ENCODE measurements at regions not wholly inside any gene's neighbourhood (a gene's known extent, or its start where the extent isn't known, plus 50 kb on each side); places are given as distances from the start of the nearest gene placed in this dataset.
A peak's percentile ranks its signal among the peaks of the same experiment; 100 is the strongest.

DNA sequence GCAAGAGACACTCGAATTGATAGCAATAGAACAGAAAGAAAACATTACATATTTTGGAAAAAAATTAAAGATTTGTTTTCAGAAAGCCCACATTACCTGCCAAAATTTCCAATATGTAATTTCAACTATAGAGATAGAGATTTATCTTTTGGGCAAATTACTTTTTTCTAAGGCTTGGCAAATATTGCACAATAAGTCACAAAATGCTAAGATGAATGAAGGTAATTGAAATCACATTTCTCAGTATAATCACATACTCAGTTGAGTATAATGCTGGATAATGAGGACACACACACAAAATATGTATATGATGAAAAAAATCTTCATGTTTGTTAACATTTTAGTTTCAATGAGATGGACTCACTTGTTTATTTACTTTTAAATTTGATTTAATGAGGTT is 189.2 kb upstream of the STXBP6 start:
- DNase-seq (ENCODE audit: low spot score) (no peak), ATAC-seq (no peak)
- intact Hi-C loops (cut with DNase I): no loop called here

DNA sequence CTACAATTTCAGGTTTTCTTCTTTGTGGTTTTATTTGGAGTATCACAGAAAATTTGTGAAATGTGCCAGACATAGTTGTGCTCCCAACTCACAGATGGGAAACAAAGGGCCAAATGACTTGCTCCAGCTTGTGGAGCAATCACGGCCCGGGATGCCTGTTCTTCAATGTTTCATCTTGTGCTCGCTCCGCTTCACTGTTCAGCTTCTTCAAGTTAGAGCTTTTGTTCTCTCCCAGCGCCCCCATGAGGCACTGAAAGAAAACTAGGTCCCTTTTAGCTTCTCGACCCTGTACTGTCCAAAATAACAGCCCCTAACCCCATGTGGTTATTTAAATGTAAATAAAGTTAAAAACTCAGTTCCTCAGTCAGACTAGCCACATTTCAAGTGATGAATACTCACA is 187.9 kb upstream of the STXBP6 start:
- ATAC-seq: no peak
- intact Hi-C loops (cut with DNase I): no loop called here
- no peak for DNase-seq (ENCODE audit: low spot score)

DNA sequence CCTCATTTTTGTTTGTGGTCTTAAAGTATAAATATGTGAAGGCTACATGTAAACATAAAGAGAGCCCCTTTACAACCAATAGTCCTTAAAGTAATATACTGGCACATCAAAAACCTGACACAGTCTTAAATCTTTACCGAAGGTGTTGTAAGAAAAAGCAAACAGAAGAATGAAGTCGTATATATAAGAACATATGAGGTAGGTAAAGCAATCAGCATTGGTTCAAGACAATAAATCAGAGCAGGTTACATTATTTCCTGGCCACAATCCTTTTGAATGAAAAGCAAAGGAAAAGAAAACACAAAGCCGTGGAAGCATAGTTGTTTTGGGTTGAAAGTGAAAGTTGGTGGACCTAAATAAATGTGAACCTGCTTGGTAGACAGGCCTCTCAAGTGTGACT is 183.7 kb upstream of the STXBP6 start:
- ATAC-seq (no peak), DNase-seq (ENCODE audit: low spot score) (no peak)
- intact Hi-C loops (cut with DNase I): no loop called here

DNA sequence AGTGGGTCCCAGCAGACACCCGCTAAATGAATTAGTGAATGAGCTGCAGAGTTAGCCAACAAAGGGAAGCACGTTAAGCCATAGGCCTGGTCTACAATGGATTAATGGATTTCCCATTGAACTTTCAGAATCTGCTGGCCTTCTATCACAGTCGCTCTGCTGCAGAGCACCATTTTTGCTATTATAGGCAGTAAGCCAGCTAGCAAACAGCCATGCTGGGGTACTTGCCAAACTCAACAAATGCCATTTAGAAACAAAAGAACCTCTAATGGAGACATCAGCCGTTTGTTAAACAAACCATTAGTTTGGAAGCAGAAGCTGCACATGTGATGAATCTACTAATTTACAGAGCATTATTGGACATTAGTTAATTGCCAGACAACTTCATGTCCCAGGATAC is 181.1 kb upstream of the STXBP6 start:
- no peak for ATAC-seq
- DNase-seq (ENCODE audit: low spot score): no peak
- intact Hi-C loops (cut with DNase I): no loop called here

DNA sequence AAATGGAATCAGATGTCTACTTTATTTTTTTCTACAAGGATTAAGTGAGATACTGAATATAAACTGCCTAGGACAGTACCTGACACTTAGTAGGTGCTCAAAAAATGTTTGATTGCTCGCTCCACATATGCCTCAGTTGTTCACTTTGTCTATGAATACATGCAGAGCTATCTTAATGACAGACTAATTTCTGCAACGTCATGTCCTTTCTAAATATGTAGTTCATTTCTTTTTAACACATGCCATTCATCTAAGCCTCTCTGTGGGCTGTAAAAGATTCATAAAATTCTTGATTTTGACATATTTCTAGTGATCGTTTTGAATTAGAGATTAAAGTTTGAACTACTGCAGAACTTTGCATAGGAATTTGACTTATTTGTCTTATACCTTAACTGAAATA is 176.3 kb upstream of the STXBP6 start:
- ATAC-seq: no peak
- intact Hi-C loops (cut with DNase I): no loop called here
- no peak for DNase-seq (ENCODE audit: low spot score)

DNA sequence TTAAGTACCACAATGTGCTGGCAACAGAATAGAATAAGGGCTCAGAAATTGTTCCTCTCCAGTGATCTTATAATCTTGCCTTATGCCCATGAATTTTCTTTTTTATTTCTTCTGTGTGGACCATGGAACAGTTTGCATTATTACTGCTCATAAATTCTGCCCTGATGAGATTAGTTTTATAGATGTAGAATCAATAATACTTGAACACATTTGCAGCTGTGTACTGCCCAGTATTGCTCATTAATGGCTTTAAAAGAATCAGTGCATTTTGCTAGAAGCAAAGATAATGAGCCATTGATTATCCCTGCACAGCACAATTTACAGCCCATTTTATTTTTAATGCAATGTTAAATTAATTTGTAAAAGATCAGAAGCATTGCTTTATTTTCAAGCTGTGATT is 172.3 kb upstream of the STXBP6 start:
- ATAC-seq: no peak
- intact Hi-C loops (cut with DNase I): no loop called here
- no peak for DNase-seq (ENCODE audit: low spot score)

DNA sequence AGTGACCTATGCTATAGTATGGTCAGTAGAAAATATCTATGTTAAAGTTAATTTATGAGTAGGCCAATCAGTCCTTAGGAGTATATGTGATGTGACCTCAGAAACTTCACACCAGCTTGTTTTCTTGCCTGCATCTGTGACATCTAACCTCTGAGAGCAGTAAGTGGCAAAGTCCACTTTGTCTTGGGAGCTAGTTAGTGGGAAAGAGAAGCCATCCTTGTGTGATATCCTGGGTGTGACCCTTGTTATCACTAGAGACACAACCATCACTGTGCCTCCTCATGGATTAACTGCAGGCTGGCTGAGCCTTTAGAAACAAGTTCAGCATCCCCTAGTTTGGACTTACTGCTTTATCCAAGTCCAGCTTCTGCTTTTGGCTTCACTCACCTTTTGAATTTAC is 170.6 kb upstream of the STXBP6 start:
- intact Hi-C loops (cut with DNase I): no loop called here
- no peak for DNase-seq (ENCODE audit: low spot score)
- ATAC-seq: no peak

DNA sequence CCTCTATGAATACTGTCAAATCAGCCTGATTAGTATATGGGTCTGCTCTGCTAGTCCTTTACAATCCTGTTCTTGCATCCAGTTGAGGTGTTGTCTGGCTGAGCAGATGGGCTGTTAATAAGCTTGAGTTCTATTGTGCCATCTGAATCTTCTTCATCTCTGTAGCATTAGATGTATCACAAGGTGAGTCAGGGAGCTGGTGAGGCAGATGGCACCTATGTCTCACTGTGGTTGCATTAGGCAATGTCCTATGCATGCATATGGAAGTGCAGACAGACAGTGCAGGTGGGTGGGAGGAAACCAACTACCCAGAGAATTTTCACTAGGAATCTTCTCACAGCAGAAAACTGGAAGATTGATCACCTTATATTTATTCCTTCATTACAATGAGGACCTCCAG is 165.7 kb upstream of the STXBP6 start:
- no peak for ATAC-seq
- no peak for DNase-seq (ENCODE audit: low spot score)
- intact Hi-C loops (cut with DNase I): no loop called here

DNA sequence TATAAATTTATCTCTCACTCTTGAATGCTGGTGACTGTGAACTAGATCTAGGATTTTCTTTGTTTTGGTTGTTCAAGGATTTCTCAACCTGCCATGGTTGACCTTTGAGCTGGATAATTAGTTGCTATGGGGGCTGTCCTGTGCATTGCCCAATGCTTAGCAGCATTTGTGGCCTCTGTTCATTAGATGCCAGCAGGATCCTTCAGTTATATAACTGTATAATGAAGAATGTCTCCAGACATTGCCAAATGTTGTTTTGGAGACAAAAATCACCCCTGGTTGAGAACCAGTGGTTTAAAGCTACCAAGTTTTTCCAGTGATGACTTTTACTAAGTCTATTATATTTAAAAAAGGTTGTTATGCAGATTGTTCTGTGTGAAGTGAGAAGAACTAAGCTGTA is 147.9 kb upstream of the STXBP6 start:
- ATAC-seq: no peak
- intact Hi-C loops (cut with DNase I): no loop called here
- no peak for DNase-seq (ENCODE audit: low spot score)

DNA sequence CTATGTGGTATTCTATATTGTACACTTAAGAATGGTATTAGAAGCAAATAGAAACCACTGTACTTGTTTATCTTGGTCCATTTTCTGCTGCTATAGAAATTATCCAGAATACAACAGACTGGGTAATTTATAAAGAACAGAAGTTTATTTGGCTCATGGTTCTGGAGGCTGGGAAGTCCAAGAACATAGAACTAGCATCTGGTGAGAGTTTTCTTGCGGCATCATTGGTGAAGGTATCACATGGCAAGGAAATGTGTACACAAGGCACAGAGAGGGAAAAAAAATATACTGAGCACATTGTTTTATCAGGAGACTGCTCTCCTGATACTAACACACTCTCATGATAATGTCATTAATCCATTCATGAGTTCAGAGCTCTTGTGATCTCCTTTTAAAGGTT is 130.3 kb upstream of the STXBP6 start:
- ATAC-seq (no peak), DNase-seq (ENCODE audit: low spot score) (no peak)
- intact Hi-C loops (cut with DNase I): no loop called here

DNA sequence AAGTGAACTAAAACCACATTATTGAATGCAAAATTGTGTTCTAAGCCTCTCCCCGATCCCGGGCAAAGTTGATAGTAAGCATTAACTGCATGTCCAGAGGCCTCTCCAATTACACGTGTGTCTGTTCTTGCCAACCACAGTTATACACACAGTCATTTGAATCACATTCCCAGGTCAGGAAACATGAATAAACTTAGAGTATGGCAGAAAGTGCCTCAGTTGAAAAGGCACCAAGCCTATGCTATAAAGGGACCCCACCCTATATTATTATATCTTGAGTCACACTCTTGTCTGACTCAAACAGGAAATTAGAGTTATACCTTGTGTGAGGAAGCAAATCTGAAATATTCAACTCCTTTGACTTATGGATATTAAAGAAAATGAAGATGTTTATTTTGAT is 128.3 kb upstream of the STXBP6 start:
- intact Hi-C loops (cut with DNase I): no loop called here
- ATAC-seq: no peak
- DNase-seq (ENCODE audit: low spot score): no peak

DNA sequence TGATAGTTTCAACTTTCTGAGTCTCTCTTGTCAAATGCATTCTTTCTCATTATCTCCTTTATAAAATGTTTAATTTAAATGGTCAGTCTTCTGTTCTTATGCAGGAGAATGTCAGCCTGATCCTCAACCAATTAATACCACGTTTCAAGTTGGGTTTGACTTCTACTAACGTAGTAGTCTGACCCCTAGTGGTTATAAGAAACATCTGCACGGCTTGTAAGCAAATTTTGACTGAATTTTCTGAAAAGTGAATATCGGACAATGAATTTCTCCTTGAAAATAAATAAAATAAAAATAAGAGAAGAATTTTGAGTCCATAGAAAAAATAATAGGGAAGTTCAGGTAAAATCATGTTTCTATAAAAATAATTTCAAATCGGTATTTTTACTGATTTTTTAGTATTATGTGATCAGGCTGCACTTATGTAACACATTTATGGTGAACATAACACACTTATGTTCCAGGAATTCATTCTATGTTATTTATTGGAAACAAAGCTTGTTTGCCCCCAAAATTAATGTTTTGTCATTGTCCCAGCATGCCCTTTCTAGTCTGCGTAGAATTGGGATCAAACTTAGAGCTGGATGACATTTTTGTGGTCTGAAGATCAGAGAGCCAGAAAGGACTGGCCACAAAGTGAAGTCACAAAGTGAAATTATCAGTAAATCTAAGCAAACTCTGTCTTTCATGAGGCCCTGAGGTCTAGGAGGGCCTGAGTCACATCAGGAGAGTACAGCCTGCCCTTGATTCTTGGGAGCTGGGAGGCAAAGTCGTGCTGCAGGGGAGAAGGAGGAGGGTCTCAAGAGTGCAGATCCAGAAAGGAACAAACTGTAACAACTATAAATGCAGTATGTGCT is 101.2 kb upstream of the STXBP6 start:
- intact Hi-C loops (cut with DNase I): no loop called here
- no peak for DNase-seq (ENCODE audit: low spot score)
- no peak for ATAC-seq

DNA sequence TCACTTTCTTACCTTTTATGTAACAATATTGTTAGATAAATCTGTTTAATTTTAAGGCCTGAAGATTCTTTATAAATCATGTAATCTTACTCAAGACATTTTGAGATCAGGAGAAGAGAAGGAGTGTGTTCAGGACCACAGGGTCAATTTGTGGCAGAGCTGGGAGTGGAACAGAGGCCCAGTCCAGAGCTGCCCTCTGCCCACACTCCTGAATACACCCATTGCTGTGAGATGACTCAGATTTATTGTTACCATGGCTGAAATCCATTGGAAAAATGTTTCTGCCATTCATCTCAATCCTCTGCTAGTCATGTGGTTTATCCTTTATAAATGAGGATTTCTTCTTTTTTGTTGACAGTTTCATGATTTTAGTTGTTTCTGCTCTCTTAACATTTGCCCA is 100.5 kb upstream of the STXBP6 start:
- no peak for ATAC-seq
- intact Hi-C loops (cut with DNase I): no loop called here
- DNase-seq (ENCODE audit: low spot score): no peak

DNA sequence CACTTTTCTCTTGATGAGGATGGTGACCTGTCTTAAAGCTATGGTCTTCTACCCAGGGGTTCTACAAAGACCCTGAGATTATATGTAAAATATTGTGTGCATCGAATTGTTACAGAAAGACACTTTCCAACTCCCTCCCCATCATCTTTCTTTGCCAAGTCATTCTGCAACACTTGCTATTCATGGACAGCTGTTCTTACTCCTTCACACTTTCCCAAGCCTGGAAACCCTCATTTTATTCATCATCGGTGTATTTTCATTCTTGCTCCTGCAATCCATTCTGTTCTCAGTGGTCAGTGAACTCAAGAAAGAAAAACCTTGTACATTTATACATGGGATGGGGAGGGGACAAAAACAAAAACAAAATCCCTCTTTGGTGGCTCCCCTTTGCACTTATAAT is 90.5 kb upstream of the STXBP6 start:
- DNase-seq (ENCODE audit: low spot score) (no peak), ATAC-seq (no peak)
- intact Hi-C loops (cut with DNase I): no loop called here

DNA sequence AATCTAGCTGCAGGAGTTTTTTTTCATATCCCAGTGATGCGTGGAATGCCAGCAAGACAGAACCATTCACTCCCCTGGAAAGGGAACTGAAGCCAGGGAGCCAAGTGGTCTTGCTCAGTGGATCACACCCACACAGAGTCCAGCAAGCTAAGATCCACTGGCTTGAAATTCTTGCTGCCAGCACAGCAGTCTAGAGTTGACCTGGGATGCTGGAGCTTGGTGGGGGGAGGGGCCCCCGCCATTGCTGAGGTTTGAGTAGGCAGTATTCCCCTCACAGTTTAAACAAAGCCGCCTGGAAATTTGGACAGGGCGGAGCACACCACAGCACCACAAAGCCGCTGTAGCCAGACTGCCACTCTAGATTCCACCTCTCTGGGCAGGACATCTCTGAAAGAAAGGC is 86.9 kb upstream of the STXBP6 start:
- DNase-seq (ENCODE audit: low spot score) (no peak), ATAC-seq (no peak)
- intact Hi-C loops (cut with DNase I): no loop called here

DNA sequence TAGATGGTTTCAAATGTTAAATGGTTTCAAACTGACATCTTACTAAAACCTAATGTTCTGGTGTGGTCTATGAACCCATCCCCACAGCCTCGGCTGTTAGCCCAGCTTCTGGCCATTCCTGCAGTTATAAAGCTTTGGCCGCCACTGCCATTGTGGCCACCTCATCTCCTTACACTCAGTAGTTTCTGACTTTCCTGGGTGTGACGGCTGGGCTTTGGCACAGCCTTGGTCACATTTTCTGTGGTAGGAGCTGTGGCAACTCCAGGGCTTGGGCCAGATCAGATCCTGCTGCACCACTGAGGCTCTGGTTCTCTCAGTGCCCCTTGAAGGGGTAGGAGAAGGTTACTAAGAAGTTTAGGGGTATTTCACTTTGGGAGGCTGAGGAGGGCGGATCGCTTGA is 84.2 kb upstream of the STXBP6 start:
- DNase-seq (ENCODE audit: low spot score): no peak
- ATAC-seq: no peak
- intact Hi-C loops (cut with DNase I): no loop called here

DNA sequence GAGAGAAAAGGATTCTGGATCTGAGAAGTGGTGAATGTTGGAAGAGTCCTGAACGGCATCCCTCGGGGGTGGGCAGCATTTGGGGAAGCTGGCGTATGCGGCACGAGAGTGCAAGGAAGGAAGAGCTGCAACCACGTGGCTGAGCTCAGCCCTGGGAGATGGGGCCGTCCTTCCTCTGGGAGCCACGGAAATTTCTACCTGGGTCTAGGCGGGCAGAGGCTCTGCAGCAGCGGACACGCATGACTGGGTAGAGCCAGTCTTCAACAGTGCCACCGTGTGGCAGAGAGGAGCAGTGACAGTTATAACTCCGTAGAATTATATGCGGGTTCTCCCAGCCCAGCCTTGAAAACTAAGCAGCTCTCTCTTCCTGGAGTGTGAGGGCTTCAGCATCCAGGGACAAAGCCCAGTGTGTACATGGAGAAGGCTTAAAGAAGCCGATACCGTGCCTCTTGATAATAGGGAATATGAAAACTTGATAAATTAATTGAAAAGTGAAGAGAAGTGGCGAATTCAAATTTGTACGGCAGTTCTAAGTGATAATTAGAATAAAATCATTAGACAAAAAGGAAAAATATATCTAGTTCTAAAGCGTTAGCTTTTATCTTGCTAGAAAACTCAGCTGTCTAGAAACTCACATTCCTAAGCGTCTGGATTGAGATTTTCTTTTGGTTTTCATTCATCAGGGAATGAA is 82.9 kb upstream of the STXBP6 start:
- intact Hi-C loops (cut with DNase I): no loop called here
- peak; percentile 75 for DNase-seq (ENCODE audit: low spot score)
- peak; percentile 95 for ATAC-seq

DNA sequence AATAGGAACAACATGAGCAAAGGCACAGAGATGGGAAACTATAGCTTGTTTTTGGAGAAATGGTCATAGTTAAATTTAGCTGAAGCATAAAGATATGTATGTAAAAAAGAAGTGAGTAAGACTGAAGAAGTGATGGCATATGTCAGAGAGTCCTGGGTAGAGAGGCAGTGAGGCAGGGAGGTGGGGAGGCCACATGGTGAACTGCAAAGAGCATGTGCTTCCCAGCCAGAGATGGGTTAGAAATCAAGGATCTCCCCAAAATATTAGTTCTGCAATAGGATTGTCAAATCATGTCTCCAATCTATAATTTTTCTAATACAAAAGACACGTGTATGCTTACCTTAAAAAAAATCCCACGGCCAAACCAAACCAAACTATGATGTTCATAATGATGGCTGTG is 82.1 kb upstream of the STXBP6 start:
- no peak for DNase-seq (ENCODE audit: low spot score)
- ATAC-seq: no peak
- intact Hi-C loops (cut with DNase I): no loop called here

DNA sequence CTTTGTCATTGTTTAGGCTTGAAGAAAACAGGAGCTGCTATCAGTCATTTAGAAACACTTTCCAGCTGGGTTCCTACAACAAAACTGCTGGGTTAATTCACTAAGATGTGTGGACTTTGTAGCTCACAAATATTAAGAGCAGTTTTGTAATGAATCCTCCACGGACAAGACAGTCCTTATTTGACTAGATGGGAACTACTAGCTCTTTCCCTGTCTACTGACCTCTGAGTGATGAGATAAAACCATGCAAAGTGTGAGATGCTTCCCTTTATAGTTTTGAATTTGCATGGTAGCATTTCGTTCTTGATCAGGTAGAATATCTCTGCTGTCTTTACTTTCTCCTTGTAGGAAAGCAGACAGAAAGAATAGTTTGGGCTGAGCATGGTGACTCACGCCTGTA is 72.9 kb upstream of the STXBP6 start:
- no peak for ATAC-seq
- intact Hi-C loops (cut with DNase I): no loop called here

DNA sequence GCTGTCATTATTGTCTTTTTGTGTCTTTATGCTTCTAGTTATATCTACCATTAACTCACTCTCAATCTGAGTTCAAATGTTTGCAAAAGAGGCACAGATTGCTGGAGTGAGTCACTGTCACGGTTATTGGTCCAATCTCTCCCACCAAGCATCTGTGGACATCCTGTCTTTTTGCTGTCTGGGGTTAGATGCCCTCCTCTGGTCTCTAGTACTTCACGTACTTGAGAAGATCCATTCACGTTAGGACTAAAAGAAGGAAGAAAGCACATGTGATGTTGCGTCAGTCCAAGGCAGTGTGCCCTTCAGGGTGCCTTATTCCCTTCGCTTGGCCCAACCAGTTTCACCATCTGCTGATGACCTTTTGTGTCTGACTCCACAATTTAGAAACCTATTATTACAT is 72.3 kb upstream of the STXBP6 start:
- ATAC-seq (no peak), DNase-seq (ENCODE audit: low spot score) (no peak)
- intact Hi-C loops (cut with DNase I): no loop called here

More for the DNA sequence above, 72.9 kb upstream of the STXBP6 start:
- DNase-seq (ENCODE audit: low spot score): no peak

Data from sciatic nerve (tissue), 2 donors.